ENCODE measurements at regions not wholly inside any gene's neighbourhood (a gene's known extent, or its start where the extent isn't known, plus 50 kb on each side); places are given as distances from the start of the nearest gene placed in this dataset.

DNA sequence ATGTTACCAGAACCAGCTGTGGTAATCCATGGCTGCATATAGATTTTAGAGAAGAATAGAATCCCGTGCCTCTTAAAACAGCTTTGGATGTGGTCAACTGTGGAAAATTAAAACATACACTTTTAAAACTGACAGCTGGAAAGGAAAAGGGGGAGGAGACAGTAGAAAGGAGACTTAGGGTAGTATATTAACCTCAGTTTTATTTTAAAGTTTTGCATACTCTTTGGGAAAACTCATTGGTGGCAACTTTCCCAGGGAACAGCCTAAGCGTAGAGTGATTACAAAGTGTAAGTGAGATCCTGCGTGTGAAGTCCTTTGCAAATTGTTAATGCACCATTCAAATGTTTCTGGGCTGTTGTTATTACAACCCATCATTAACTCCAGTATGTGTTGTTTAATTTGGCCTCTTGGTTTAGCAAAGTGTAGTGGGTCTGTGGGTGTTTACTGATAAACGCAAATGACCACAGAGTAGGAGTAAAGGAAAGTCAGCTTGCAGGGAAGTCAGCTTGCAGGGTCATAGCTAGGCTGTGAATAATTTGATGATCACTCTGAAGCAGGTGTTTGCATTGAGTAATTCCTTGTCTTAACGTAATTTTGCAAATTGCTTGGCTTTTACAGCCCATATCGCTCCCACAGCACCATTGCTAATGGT lies 88.0 kb upstream of the DBX1 start:
- Mint-ChIP-seq H3K4me3 (no peak overlapping the region), H3K27me3 (peaks cover 39% of the 10 kb centered on the region), H3K9me3 (no peaks in the 10 kb centered on the region), H3K4me1 (no peaks in the 10 kb centered on the region), H3K27ac (ENCODE audit: low read depth) (no peak overlapping the region), H3K36me3 (ENCODE audit: insufficient read depth) (no peaks in the 10 kb centered on the region)
- ATAC-seq (replicated peaks; ENCODE audit: extremely low read depth, poor library complexity, severe bottlenecking) = no peak
- DNase-seq (ENCODE audit: low spot score in 2 of 2) = no peak

DNA sequence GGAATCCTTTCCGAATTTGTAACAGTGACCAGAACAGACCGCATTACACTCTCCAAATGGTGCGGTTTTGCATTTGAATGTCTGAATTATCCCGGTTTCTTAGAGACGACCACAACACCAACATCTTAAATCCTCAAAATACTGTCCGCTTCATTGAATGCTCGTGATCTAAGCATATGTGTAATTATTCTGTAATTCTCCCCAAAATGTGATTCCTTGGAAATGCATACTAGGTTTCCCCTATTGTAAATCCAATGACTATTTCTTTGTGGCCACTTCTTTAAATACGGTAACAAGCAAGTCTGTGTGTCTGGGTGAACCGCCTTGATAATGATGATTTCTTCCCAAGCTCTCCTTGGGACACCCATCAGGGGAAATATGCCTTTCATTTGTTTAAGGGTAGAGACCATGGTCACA lies 87.3 kb upstream of the DBX1 start:
- no peaks in the 10 kb centered on the region for H3K36me3 Mint-ChIP-seq (ENCODE audit: insufficient read depth)
- H3K27me3 Mint-ChIP-seq = peaks cover 34% of the 10 kb centered on the region
- no peak overlapping the region for H3K27ac Mint-ChIP-seq (ENCODE audit: low read depth)
- no peaks in the 10 kb centered on the region for H3K9me3 Mint-ChIP-seq
- H3K4me3 Mint-ChIP-seq = no peak overlapping the region
- DNase-seq (ENCODE audit: low spot score in 2 of 2) (no peak), ATAC-seq (replicated peaks; ENCODE audit: extremely low read depth, poor library complexity, severe bottlenecking) (no peak)
- no peaks in the 10 kb centered on the region for H3K4me1 Mint-ChIP-seq

DNA sequence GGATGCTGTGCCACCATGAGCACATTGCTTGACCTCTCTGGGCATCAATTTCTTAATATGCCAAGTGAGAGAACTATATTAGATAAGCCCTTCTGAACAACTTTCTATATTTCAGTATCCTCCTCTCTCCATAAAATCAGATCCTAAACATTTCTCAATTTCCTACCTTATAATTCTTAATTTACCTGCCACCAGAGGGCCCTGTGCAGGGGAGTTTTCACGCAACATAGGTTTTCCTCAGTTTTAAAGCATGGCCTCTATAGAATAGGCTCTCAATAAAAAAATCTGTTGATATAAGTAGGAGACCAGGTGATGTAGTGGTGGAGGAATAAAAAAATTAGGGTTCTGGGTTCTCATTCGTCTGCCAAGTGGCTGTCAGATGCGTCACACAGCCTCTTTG lies 83.7 kb upstream of the DBX1 start:
- DNase-seq (ENCODE audit: low spot score in 2 of 2) (no peak), ATAC-seq (replicated peaks; ENCODE audit: extremely low read depth, poor library complexity, severe bottlenecking) (no peak)
- Mint-ChIP-seq H3K36me3 (ENCODE audit: insufficient read depth) (no peaks in the 10 kb centered on the region), H3K27me3 (peaks cover 46% of the 10 kb centered on the region), H3K4me1 (no peaks in the 10 kb centered on the region), H3K9me3 (no peaks in the 10 kb centered on the region), H3K4me3 (no peak overlapping the region), H3K27ac (ENCODE audit: low read depth) (no peak overlapping the region)

DNA sequence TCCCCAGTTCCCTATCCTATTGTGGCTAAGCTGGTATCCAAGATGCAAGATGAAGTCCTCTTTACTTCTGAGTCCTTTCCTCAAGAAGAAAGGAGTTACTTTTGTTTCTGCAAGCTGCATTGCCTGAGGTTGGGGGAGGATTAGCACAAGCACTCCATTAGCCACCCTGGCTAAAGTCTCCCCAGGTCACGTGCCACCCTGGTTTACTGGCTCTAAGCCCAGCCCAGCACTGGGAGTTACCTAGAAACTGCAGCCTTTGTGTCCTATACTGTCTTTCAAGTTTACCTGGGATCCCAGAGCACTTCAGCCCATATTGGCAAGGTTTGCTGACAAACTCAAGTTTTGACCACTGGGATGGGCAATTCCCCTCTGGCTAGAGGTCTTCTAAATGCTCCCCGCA lies 78.4 kb upstream of the DBX1 start:
- Mint-ChIP-seq H3K27ac (ENCODE audit: low read depth) (no peak overlapping the region), H3K4me1 (no peaks in the 10 kb centered on the region), H3K36me3 (ENCODE audit: insufficient read depth) (no peaks in the 10 kb centered on the region), H3K27me3 (peaks cover 38% of the 10 kb centered on the region), H3K4me3 (no peak overlapping the region), H3K9me3 (no peaks in the 10 kb centered on the region)
- no peak for DNase-seq (ENCODE audit: low spot score in 2 of 2)
- ATAC-seq (replicated peaks; ENCODE audit: extremely low read depth, poor library complexity, severe bottlenecking) = no peak

DNA sequence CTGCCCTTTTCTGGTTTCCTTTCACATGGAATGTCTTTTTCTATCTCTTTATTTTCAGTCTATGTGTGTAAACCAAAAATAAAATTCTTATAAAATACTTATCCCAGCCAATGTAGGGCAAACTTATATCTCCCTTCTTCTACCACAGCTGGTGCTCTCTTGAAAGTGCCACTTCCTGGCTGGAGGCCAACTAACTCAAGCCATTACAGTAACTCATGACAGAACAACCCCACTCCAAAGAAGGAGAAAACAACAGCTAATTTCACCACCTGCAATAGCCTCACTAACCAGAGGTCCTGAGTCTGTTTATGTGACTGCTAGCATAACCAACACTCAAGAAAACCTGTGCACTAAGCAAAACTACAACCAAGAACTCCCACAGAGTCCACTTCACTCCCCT lies 74.9 kb upstream of the DBX1 start:
- ATAC-seq (replicated peaks; ENCODE audit: extremely low read depth, poor library complexity, severe bottlenecking) (no peak), DNase-seq (ENCODE audit: low spot score in 2 of 2) (no peak)
- Mint-ChIP-seq H3K4me1 (no peaks in the 10 kb centered on the region), H3K27ac (ENCODE audit: low read depth) (no peak overlapping the region), H3K27me3 (peaks cover 27% of the 10 kb centered on the region), H3K36me3 (ENCODE audit: insufficient read depth) (no peaks in the 10 kb centered on the region), H3K4me3 (no peak overlapping the region), H3K9me3 (peaks cover 5% of the 10 kb centered on the region)

DNA sequence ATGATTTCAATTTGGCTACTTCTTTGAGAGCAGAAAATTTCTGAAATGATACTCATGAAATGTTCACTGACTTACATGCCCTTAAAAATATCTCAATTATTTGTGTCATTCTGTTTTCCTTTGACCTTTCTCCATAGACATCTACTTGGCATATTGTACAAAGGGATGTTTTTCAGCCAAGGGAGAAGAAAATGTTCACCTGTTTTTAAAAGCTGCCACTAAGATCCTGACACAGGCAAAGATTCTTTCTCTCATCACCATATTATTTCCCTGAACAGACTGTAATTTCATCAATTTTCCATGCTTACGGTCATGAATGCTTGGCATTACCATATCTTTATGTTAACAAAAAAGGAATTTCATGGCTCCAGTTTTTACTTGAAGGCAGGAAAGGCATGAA lies 67.4 kb upstream of the DBX1 start:
- H3K27ac Mint-ChIP-seq (ENCODE audit: low read depth) = no peak overlapping the region
- ATAC-seq (replicated peaks; ENCODE audit: extremely low read depth, poor library complexity, severe bottlenecking) (no peak), DNase-seq (ENCODE audit: low spot score in 2 of 2) (no peak)
- H3K4me1 Mint-ChIP-seq = no peaks in the 10 kb centered on the region
- no peak overlapping the region for H3K4me3 Mint-ChIP-seq
- H3K9me3 Mint-ChIP-seq = peaks cover 11% of the 10 kb centered on the region
- peaks cover 16% of the 10 kb centered on the region for H3K27me3 Mint-ChIP-seq
- H3K36me3 Mint-ChIP-seq (ENCODE audit: insufficient read depth) = no peaks in the 10 kb centered on the region

DNA sequence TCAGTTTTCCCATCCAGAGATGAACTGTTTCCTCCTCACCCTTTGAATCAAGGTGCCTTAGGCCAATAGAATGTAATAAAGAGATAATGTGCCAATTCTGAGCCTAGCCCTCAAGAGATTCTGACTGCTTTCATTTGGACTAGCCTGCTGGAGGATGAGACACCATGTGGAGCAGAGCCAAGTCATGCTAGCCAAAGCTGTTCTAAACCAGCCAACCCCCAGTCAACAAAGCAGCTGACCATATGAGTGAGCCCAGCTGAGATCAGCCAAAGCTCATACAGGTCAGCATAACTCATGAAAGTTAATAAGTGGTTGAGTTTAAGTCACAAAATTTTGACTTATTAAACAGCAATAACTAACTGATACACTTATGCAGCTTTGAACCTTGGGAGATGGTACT lies 66.7 kb upstream of the DBX1 start:
- Mint-ChIP-seq H3K4me1 (no peaks in the 10 kb centered on the region), H3K27ac (ENCODE audit: low read depth) (no peak overlapping the region), H3K36me3 (ENCODE audit: insufficient read depth) (no peaks in the 10 kb centered on the region), H3K4me3 (no peak overlapping the region), H3K9me3 (peaks cover 11% of the 10 kb centered on the region), H3K27me3 (peaks cover 16% of the 10 kb centered on the region)
- ATAC-seq (replicated peaks; ENCODE audit: extremely low read depth, poor library complexity, severe bottlenecking) (no peak), DNase-seq (ENCODE audit: low spot score in 2 of 2) (no peak)

DNA sequence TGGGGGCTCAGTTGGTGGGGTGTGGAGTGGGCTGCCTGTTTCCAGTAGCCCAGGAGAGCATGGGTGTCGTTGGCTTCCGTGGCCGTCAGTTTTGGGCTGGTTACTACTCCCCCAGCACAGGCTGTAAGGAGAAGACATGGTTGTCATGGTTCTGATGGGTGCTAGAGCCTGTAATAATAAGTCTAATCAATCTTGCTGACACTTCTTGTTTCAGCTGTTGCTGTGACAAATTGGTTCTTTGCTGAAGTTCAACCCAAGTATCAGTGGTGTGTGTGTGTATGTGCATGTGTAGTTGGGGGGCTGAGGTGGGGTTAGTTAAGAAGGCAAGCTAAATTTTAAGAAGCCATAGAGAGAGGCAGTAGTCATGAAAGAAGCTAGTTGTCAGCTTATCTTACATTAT lies 61.3 kb upstream of the DBX1 start:
- ATAC-seq (replicated peaks; ENCODE audit: extremely low read depth, poor library complexity, severe bottlenecking) (no peak), DNase-seq (ENCODE audit: low spot score in 2 of 2) (no peak)
- no peaks in the 10 kb centered on the region for H3K4me1 Mint-ChIP-seq

DNA sequence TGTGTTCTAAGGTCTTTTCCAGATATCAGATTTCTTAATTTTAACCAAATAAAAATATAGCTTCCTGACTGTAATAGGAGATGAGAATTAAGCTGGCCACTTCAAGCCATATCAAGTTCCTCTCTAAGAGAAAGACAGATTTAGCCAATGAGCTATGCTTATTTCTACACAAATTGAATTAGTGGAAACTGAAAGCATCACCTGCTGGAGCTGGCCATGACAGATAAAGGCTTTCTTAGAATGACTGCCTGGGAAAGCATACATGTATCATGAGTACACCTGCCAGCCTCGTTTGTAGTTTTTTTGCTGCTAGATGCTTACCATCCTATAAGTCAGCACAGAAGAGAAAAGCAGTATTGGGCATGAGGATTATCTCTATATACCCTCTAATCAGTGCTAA lies 53.5 kb upstream of the DBX1 start:
- H3K27me3 Mint-ChIP-seq = peaks cover 24% of the 10 kb centered on the region
- H3K27ac Mint-ChIP-seq (ENCODE audit: low read depth) = no peak overlapping the region
- H3K4me3 Mint-ChIP-seq = no peak overlapping the region
- H3K9me3 Mint-ChIP-seq = no peaks in the 10 kb centered on the region
- H3K36me3 Mint-ChIP-seq (ENCODE audit: insufficient read depth) = no peaks in the 10 kb centered on the region
- ATAC-seq (replicated peaks; ENCODE audit: extremely low read depth, poor library complexity, severe bottlenecking) = no peak
- H3K4me1 Mint-ChIP-seq = no peaks in the 10 kb centered on the region
- DNase-seq (ENCODE audit: low spot score in 2 of 2) = no peak

More for the DNA sequence above, 61.3 kb upstream of the DBX1 start:
- H3K27ac Mint-ChIP-seq (ENCODE audit: low read depth) = no peak overlapping the region
- no peaks in the 10 kb centered on the region for H3K9me3 Mint-ChIP-seq
- peaks cover 15% of the 10 kb centered on the region for H3K27me3 Mint-ChIP-seq
- H3K4me3 Mint-ChIP-seq = no peak overlapping the region
- H3K36me3 Mint-ChIP-seq (ENCODE audit: insufficient read depth) = no peaks in the 10 kb centered on the region

DNA sequence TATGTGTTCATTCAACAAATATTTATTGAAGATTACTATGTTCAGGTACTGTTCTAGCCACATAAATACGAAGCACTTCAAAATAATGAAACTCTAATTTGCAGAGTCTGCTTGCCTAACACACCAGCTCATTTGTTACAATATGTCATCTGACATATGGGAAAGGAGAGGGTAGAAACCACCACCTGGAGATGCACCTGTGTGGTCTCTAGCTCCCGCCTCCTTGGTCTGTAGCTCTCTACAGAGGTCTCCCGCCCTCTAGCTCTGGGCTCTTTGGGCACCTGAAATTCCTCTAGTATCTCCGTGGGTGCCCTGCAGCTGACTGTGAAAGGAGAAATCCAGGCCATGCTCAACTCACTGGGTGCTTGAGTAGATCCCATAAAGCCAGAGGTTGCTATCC lies 51.4 kb upstream of the DBX1 start:
- Mint-ChIP-seq H3K36me3 (ENCODE audit: insufficient read depth) (peaks cover 1% of the 10 kb centered on the region), H3K27ac (ENCODE audit: low read depth) (no peak overlapping the region), H3K4me1 (no peaks in the 10 kb centered on the region), H3K9me3 (no peaks in the 10 kb centered on the region), H3K4me3 (no peak overlapping the region), H3K27me3 (peaks cover 45% of the 10 kb centered on the region)
- no peak for DNase-seq (ENCODE audit: low spot score in 2 of 2)
- no peak for ATAC-seq (replicated peaks; ENCODE audit: extremely low read depth, poor library complexity, severe bottlenecking)

Data from central memory CD8-positive, alpha-beta T cell (primary cell).